ENCODE measurements at regions not wholly inside any gene's neighbourhood (a gene's known extent, or its start where the extent isn't known, plus 50 kb on each side); places are given as distances from the start of the nearest gene placed in this dataset.
"Not testable (repeated sequence)": the region's sequence is repeated elsewhere in the genome, so short reads cannot be mapped to it uniquely, and the experiment has no call there.

DNA sequence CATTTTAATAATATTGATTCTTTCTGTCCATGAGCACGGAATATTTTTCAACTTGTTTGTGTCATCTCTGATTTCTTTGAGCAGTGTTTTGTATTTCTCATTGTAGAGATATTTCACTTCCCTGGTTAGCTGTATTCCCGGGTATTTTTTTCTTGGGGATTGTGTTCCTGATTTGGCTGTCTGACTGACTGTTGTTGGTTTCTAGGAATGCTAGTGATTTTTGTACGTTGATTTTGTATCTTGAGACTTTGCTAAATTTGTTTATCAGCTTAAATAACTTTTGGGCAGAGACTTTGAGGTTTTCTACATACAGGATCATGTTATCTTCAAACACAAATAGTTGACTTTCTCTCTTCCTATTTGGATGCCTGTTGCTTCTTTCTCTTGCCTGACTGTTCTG, 418.8 kb upstream of the ALCAM start:
- Histone ChIP-seq H3K36me3 (no peaks in the 10 kb centered on the region), H3K27ac (no peak overlapping the region), H3K4me1 (no peaks in the 10 kb centered on the region), H3K9me3 (no peaks in the 10 kb centered on the region), H3K4me3 (no peak overlapping the region), H3K27me3 (no peaks in the 10 kb centered on the region)
- TF ChIP-seq POLR2AphosphoS5 (IDR thresholded peaks at IDR 0.05; ENCODE audit: insufficient read depth in 1 of 2, low read depth in 1 of 2), result no peak
- no peak for TF ChIP-seq POLR2A (IDR thresholded peaks at IDR 0.05)
- TF ChIP-seq CTCF (IDR thresholded peaks at IDR 0.05), result no peak
- DNase-seq (ENCODE audit: extremely low spot score in 2 of 2), result no peak
- intact Hi-C loops (cut with DNase I), result no loop called here

- H3K4me1 ChIP-seq; H3K27me3 ChIP-seq; H3K36me3 ChIP-seq; H3K9me3 ChIP-seq; H3K27ac ChIP-seq; intact Hi-C loops (cut with DNase I); H3K4me3 ChIP-seq; DNase-seq (ENCODE audit: extremely low spot score in 2 of 2): not testable (repeated sequence)
Measured at GRCh38 chr3:104949810-104950209, 416.9 kb upstream of the ALCAM start.

GRCh38 chr3:104951426-104951825, 415.3 kb upstream of the ALCAM start:
- DNase-seq (ENCODE audit: extremely low spot score in 2 of 2), result no peak
- H3K27me3 ChIP-seq, result no peaks in the 10 kb centered on the region
- no peaks in the 10 kb centered on the region for H3K36me3 ChIP-seq
- no peaks in the 10 kb centered on the region for H3K9me3 ChIP-seq
- TF ChIP-seq POLR2AphosphoS5 (IDR thresholded peaks at IDR 0.05; ENCODE audit: insufficient read depth in 1 of 2, low read depth in 1 of 2), result no peak
- TF ChIP-seq POLR2A (IDR thresholded peaks at IDR 0.05), result no peak
- no peak for TF ChIP-seq CTCF (IDR thresholded peaks at IDR 0.05)
- no peaks in the 10 kb centered on the region for H3K4me1 ChIP-seq
- no peak overlapping the region for H3K27ac ChIP-seq
- intact Hi-C loops (cut with DNase I), result no loop called here
- H3K4me3 ChIP-seq, result no peak overlapping the region

DNA sequence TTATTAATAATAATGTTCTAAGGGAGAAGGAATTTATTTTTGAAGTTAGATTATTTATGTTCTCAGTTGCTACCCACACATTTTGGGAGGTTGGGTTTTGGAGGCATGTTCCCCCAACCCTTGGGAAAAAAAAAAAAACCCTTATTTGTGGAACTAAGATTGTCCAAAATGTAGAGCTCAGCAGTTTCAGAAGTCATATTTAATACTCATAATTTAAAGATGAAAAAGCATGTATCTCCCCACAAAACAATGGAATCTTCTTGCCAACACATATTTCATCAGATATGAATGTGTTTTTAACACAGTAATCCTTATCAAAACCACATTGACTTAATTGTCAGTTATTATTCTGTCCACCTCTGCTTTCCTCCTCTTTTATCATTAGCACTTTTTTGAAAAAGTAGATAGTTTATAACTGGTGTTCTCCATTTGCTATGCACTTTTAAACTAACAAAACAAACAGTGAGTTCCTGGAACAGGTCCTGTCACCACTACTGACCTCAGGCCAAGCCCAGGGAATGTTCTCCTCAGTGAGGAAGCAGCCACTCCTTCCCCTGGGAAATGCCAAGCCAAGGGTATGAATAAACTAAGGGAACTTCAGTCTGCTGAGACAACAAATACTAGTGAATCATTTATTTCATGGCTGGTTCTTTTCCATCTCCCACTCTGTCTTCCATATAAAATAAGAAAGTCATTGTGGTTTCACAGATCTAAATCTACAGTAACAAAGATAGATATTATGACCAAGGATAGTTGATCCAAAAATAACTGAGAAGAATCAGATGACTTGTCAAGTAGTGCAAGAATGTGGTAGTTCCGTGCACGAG, 414.4 kb upstream of the ALCAM start:
- DNase-seq (ENCODE audit: extremely low spot score in 2 of 2), result no peak
- H3K27me3 ChIP-seq, result no peaks in the 10 kb centered on the region
- intact Hi-C loops (cut with DNase I), result no loop called here
- no peaks in the 10 kb centered on the region for H3K36me3 ChIP-seq
- no peak overlapping the region for H3K4me3 ChIP-seq
- H3K4me1 ChIP-seq, result no peaks in the 10 kb centered on the region
- TF ChIP-seq POLR2A (IDR thresholded peaks at IDR 0.05), result no peak
- no peak for TF ChIP-seq CTCF (IDR thresholded peaks at IDR 0.05)
- no peak for TF ChIP-seq POLR2AphosphoS5 (IDR thresholded peaks at IDR 0.05; ENCODE audit: insufficient read depth in 1 of 2, low read depth in 1 of 2)
- H3K27ac ChIP-seq, result no peak overlapping the region
- no peaks in the 10 kb centered on the region for H3K9me3 ChIP-seq

DNA sequence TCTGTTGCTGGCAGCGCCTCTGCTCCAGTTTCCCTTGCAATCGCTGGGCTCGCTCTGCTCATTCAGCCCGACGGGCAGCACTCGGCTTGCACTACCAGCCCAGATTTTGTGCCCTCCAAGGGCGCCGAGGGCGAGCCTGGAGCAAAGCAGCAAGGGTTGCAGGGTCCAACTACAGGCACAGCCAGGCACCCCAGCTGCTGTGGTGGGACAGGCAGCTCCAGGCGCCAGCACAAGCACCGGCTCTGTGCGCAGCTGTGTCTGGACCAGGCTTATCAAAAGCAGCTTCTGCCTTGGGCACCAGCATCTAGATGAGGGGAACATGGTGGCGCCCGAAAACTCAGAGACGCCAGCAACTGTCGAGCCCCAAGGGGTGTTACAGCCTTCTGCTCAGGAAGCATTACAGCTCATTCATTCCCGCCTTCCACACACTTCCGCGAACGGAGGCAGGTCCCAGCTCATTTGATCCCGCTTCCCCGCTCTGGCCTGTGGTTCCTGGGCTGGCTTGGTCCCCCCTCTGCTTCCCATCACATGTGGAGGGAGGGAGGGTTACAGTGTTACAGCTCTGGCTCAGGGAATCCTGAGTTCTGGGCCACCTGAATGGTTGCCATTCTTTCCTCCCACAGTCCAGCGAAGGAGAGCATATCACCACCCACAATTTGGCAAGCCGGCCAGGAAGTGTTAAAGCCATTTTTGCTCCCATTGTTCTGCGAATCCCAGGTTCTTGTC, 409.9 kb upstream of the ALCAM start:
- no peak for TF ChIP-seq POLR2AphosphoS5 (IDR thresholded peaks at IDR 0.05; ENCODE audit: insufficient read depth in 1 of 2, low read depth in 1 of 2)
- TF ChIP-seq CTCF (IDR thresholded peaks at IDR 0.05), result no peak
- no peak for TF ChIP-seq POLR2A (IDR thresholded peaks at IDR 0.05)
- H3K27ac ChIP-seq, result no peak overlapping the region
- no peaks in the 10 kb centered on the region for H3K27me3 ChIP-seq
- no peaks in the 10 kb centered on the region for H3K36me3 ChIP-seq
- no peak for DNase-seq (ENCODE audit: extremely low spot score in 2 of 2)
- no peaks in the 10 kb centered on the region for H3K9me3 ChIP-seq
- H3K4me3 ChIP-seq, result no peak overlapping the region
- H3K4me1 ChIP-seq, result no peaks in the 10 kb centered on the region
- intact Hi-C loops (cut with DNase I), result no loop called here
